Stimulated activated CD4-positive, alpha-beta T cell treated with anti-CD3 and anti-CD28 coated beads, Interleukin-2, amount 100 ng/mL, for 24 hours (primary cell): ENCODE measurements at regions not wholly inside any gene's neighbourhood (a gene's known extent, or its start where the extent isn't known, plus 50 kb on each side); places are given as distances from the start of the nearest gene placed in this dataset.

Experiments
- DNase-seq, 2 donors: peaks; one replicate each; pipeline ENCODE4 v3.0.0-alpha.2; 2020

DNA sequence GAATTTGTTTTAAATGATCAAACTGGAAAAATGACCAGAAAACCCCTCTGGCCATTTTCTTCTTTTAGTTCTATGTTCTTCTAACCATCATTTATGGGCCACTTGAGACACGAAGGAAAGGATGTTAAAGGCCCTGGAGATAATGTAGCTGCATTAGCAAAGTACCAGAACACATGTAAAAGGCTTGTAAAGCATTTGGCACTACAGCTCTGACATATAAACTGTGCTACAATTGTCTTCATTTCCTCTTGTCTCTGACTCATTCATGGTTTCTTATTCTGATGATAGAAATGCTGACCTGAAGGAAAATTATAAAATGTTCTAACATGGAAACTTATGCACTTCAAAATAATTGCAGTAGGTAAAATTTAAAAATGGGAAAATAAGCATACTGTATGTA, 388.7 kb downstream of the FAT4 start:
- DNase-seq, result no peak

GRCh38 chr4:125704726-125705125, 390.0 kb downstream of the FAT4 start:
- no peak for DNase-seq

- DNase-seq, result no peak
These were observed 390.9 kb downstream of the FAT4 start for GRCh38 chr4:125705681-125706080.

DNA sequence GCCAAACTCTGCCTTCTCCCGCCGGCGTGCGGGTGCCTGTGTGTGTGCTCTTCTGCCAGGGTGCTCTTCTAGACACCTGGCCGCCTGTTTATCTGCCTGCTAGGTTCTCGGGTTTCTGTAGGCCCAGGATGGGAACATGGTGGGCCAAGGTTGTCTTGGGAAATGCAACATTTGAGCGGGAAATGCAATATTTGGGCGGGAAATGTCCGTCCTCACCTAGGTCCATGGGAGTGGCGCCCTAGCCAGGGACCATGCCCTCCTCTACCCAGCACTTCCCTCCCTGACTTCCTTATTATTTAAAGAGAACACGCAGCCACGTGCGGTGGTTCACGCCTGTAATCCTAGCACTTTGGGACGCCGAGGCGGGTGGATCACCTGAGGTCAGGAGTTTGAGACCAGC, 392.6 kb downstream of the FAT4 start:
- DNase-seq, result no peak

DNA sequence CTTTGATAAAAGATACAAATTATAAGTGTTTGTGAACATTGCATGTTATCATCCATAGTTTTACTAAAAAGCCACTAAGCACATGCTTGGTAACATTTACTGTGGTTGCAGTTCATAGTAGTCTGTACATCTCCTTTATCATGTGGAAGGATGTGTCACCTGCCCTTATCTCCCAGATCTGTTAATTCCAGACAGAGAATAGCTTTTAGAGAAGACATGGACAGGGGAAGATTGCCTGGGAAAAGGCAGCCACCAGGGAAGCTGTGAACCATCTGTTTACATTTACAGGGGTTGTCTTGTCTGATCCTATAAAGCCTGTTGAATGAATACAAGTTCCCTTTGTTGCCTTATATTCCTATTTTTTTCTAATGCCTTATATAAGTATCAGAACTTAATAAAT, 396.0 kb downstream of the FAT4 start:
- DNase-seq, result no peak

DNA sequence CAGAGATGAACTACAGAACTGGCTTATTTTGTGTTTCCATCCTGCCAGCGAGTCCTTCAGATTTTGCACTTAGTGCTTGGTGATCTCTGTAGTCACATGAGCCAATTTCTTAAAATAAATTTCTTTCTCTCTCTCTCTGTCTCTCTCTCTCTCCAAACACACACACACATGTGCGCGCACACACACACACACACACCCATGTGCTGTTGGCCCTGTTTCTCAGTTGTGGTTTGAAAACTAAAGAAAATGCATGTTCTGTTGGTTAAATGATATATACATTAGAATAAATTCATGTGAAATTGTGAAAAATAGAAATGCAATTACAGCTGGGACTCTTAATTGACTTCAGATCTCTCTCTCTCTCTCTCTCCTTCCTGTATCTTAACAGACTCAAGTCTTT, 399.3 kb downstream of the FAT4 start:
- DNase-seq, result no peak

GRCh38 chr4:125714845-125715244, 400.1 kb downstream of the FAT4 start:
- DNase-seq, result no peak

GRCh38 chr4:125719987-125720386, 405.2 kb downstream of the FAT4 start:
- DNase-seq, result no peak

DNA sequence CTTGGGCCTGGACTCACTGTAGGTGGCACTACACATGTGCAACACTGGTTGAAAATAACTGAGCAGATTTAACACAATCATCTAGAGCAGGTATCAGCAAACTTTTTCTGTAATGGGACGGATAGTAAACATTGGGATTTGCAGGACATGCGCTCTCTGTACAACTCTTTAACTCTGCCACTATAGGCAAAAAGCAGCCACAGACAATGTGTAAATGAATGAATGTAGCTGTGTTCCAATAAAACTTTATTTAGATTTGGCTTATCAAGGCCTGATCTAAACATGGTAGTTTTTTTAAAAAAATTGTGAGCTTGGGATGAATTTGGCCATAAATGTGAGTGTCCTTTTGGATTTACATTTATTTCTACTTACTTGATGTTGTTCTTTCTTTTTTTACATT, 407.3 kb downstream of the FAT4 start:
- DNase-seq, result no peak

GRCh38 chr4:125725957-125726525, 411.3 kb downstream of the FAT4 start:
- DNase-seq, result no peak

DNA sequence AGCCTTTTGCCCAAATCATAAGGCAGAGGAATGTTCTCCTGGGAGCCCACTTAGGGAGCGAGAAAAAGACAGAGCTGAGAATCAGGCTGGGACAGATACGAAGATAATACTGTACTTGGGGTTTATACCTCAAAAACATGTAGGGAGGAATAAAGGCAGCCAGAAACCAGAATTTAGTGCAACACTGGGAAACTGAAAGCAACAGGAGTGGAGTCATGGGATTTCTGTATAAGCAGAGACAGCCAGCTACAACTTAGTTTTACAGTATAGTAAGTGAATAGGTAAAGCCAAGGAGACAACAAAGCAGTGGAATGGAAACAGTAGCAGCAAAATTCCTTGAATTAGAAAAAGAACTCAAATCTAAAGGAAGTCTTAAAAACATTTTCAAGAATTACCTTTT, 413.2 kb downstream of the FAT4 start:
- DNase-seq, result no peak

GRCh38 chr4:125728568-125728967, 413.8 kb downstream of the FAT4 start:
- no peak for DNase-seq

- no peak for DNase-seq
These were observed 414.4 kb downstream of the FAT4 start for GRCh38 chr4:125729171-125729570.

GRCh38 chr4:125732632-125733031, 417.9 kb downstream of the FAT4 start:
- no peak for DNase-seq

DNA sequence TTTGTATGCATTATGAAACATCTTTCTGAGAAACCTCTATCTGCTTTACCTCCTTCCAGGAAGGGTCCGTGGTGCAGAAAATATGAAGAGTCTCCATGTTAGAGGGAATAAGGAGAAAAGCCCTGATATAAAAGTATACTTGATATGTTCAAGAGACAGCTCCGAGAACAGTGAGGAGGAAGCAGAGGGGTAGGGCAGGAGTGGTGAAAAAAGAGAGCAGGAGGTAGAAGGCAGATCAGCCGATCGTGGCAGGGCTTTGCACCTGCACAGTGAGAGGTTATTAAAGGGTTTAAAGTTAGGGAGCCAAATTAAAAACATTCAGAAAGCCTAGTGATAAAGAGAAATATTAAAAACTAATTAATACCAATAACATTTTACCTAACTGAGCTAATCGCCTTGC, 419.7 kb downstream of the FAT4 start:
- DNase-seq, result no peak

DNA sequence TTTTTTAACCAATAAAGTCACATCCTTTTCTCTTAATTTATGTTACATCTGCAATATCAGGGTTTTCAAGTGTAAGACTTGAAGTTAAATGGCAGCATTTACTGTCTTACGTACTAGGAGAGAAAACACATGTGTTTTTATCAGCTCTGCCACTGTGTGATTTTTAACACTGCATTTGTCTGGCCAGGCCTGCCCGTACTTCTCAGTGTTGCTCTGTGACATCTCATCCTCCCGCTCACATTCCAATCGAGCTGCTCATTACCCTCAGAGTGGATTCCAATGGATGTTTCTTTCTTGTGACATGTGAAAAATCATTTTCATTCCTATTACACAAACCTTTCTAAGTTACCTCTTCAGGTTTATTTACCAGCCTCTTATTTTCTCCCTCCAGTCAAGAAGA, 420.3 kb downstream of the FAT4 start:
- DNase-seq, result no peak

DNA sequence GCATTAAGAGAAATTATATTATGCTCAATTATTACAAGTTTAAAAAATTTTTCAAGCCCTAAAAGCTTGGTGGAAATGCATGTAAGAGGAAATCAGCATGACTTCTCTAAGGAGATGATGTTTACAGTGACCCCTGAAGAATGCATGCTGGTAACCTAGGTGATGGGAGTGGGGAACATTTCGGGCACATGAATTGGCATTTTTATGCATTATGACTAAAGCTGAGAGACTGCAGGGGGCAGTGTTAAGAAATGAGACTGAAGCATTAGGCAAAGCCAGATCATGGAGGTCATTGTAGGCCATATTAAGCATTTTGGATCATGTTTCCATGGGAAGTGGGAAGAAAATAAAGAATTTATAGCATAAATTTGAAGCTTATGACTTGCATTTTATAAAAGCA, 421.3 kb downstream of the FAT4 start:
- DNase-seq, result no peak

GRCh38 chr4:125739760-125740159, 425.0 kb downstream of the FAT4 start:
- DNase-seq, result no peak

DNA sequence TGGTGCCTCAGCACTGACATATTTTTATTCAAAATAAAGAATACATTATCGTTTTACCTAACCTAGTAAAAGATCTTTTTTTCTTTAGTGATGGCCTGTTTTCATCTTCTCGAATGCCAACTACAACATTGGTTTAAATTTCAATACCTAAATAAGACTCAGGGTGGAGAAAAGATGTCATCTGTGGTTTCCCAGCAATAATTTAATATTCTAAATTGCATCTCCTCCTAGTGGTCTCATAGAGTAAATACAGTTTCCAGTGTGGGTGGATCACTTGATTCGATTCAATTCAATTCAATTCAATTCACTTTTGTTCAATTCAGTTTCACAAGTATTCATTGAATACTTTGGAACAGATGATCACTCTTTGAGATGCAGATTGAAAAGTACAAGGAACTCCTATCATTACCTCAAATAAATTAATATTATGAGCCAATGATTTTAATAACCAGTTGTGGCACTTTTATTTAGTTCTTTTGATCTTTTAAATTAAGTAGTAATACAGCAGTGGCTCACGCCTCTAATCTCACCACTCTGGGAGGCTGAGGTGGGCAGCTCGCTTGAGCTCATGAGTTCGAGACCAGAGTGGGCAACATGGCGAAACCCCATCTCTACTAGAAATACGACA, 427.2 kb downstream of the FAT4 start:
- no peak for DNase-seq

DNA sequence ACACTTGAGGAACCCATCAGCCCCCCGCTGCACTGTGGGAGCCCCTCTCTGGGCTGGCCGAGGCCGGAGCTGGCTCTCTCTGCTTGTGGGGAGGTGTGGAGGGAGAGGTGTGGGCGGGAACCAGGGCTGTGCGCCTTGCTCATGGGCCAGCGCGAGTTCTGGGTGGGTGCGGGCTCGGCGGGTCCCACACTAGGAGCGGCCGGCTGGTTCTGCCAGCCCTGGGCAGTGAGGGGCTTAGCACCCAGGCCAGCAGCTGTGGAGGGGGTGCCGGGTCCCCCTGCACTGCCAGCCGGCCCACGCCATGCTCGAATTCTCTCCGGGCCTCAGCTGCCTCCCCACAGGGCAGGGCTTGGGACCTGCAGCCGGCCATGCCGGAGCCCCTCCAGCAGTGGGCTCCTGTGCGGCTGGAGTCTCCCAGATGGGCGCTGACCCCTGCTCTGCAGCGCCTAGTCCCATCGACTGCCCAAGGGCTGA, 430.2 kb downstream of the FAT4 start:
- no peak for DNase-seq

- DNase-seq, result no peak
These were observed 434.6 kb downstream of the FAT4 start for GRCh38 chr4:125749354-125749753.

- no peak for DNase-seq
These were observed 435.6 kb downstream of the FAT4 start for GRCh38 chr4:125750399-125750798.

DNA sequence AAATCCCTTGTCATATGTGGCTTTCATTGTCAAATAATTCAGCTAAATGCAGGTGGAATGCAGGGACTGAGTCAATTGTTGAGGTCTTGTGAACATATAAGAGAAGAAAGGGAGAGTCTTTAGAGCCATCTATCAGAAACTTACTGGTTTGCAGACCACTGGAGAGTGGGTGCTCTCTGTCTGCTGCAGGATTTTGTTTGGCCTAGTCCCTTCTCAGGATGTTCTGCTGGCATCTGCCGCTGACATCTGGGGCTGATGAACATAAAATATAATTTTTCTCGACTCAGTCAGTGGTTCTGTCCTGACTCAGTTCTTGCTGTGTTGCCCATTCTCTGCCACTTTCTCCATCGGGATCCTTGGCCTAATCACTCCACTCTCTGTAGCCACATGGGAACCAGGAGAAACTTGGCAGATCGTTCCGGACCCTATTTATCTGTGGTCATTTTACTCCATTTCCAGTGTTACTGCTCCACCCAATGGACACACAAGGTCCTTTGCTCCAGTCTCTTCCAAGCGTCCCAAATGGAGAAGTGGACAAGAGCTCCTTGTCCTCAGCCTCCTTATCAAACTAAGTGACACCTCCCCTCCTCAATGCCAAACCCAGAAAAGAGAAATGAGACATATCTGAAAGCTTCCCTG, 436.2 kb downstream of the FAT4 start:
- no peak for DNase-seq

- no peak for DNase-seq
These were observed 443.7 kb downstream of the FAT4 start for GRCh38 chr4:125758438-125758837.
